H7 (cell line): ENCODE measurements at regions not wholly inside any gene's neighbourhood (a gene's known extent, or its start where the extent isn't known, plus 50 kb on each side); places are given as distances from the start of the nearest gene placed in this dataset.

ENCODE experiments used
- DNase-seq: peaks from one replicate; pipeline ENCODE4 v3.0.0; 2012
- H3K27me3 ChIP-seq: 2 replicates; pipeline ENCODE4 v1.6.0; 2011; ENCODE audit warnings: mild to moderate bottlenecking, low read length; ENCODE audit not compliant: control insufficient read depth, insufficient read depth
- H3K36me3 ChIP-seq: replicated peaks from 2 replicates; pipeline ENCODE4 v1.5.1; 2011; ENCODE audit warnings: low read length; ENCODE audit not compliant: control insufficient read depth, insufficient read depth
- H3K4me3 ChIP-seq: 2 replicates; pipeline ENCODE4 v1.5.1; 2011; ENCODE audit warnings: low read depth, mild to moderate bottlenecking, control low read depth, low read length, moderate library complexity; ENCODE audit not compliant: insufficient read depth

DNA sequence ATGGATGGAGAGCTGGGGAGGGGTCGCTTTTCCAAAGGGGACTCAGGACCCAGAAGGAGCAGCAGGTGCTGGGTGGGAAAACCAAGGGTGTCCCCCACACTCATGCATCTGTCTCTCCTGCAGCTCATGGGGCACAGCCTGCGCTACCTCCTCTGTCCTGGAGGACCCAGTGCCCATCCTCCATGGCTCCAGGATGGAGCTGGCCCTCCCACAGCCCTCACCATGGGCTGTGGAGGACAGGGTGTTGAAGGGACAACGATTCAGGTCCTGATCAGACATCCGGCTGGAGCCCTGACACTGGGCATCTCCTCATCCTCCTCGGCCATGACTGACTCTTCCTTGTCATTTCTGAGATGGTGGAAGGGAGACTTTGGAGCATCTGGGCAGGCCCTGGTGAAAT lies 97.9 kb upstream of the SULF2 start:
- Histone ChIP-seq H3K4me3 (no peak overlapping the region), H3K27me3 (no peaks in the 10 kb centered on the region), H3K36me3 (no peaks in the 10 kb centered on the region)
- no peak for DNase-seq

DNA sequence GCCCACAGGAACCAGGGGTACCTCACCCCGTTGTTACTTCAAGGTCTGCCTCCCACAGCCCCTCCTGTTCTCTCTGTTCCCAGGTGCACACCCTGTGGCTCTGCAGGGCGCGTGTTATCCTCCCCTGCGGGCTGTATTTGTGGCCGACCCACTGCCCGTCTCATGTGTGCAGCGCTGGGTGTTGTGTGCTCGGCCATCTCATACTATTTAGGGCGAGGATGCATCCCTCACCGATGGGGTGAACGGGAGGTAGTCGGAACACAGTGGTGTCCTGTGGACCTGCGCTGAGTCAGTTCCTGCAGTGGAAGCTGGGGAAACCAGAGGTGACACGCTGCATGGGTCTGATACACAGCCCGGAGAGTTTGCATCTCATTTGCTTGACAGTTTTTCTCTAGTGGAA lies 94.5 kb upstream of the SULF2 start:
- H3K4me3 ChIP-seq = no peak overlapping the region
- H3K36me3 ChIP-seq = no peaks in the 10 kb centered on the region
- no peak for DNase-seq
- H3K27me3 ChIP-seq = no peaks in the 10 kb centered on the region

DNA sequence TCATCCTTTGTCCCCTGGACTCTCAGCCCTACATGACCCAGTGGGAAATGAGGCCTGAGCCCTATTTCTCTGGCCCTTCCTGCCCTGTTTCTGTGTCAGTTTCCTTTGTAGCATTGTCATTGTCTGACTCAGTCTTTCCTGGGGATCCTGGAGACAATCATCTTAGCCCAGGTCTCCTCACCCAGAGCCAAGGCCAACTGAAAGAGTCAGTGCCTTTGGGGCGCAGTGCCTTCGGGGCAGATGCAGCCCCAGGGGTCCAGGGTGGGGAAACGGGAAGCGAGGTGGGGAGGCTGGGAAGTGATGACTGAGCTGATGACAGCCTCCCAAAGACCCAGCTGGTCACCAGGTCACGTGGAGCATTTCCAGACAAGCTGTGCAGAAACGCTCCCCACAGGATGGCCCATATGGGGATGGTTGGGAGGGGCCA lies 93.3 kb upstream of the SULF2 start:
- DNase-seq = no peak
- Histone ChIP-seq H3K36me3 (no peaks in the 10 kb centered on the region), H3K27me3 (no peaks in the 10 kb centered on the region), H3K4me3 (no peak overlapping the region)

DNA sequence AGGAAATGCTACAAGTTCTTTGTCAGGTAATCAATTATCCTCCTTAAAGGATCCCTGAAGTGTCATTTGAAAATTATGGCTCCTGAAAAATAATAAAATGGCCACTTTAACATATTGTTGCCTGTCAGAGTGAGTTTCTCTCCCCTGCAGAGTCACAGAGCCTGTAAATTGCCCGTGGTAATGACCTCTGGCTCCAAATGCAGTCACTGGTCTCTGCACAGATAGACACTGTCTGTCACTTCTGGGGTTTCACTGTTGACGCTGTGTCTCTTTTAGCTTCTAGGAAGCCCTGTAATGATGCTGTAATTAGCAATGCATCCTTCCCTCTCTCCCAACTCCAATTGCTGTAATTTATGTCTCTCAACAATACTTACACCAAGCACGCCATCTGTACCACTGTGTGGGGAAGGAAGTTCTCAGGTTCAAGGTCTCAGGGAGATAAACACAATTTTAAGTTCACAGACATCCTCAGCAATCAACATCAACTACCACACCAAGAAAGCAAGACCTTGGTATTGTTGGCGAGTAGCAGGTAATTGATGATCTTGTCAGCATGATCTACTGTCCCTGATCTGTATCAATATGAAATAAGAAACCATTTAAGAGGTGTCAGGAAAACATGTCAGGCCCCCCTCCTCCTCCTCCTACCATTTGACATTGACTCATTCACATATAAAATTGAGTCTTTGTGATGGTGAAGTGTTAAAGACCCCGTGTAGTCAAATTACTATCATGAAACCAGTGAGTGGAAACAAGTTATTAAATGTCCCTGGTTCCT lies 91.2 kb upstream of the SULF2 start:
- no peak overlapping the region for H3K4me3 ChIP-seq
- no peaks in the 10 kb centered on the region for H3K27me3 ChIP-seq
- no peak for DNase-seq
- no peaks in the 10 kb centered on the region for H3K36me3 ChIP-seq

DNA sequence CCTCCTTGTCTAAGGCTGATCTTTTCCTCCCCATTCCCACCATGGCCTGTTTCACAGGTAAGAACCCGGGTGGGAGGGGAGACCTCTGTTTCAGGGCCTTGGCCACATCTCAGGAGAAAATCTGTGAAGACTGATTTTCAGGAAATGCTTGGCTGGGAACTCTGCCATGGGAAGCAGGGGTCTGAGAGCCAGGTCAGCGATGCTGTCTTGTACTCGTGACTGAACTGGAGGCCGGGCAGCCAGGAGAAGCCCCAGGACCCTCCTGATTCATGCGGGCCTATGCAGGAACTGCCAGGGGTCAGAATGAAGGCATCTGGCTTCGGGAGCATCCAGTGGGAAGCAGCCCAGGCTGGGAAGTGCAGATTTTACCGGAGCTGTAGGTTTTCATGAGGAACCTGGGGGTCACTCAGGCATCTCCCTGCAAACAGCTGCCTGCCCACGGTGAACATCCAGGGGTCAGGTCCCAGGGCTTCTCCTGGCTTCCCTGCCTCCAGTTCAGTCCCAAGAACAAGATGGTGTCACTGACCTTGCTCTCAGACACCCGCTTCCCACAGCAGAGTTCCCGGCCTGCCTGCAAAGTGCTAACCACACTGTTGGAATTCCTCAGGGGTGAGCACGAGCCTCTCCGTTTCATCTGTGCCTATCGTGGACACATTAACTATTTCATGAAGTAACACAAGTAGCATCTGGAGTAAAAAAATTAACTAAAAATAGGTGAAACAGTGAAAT lies 90.2 kb upstream of the SULF2 start:
- Histone ChIP-seq H3K27me3 (no peaks in the 10 kb centered on the region), H3K36me3 (no peaks in the 10 kb centered on the region), H3K4me3 (no peak overlapping the region)
- DNase-seq = no peak

DNA sequence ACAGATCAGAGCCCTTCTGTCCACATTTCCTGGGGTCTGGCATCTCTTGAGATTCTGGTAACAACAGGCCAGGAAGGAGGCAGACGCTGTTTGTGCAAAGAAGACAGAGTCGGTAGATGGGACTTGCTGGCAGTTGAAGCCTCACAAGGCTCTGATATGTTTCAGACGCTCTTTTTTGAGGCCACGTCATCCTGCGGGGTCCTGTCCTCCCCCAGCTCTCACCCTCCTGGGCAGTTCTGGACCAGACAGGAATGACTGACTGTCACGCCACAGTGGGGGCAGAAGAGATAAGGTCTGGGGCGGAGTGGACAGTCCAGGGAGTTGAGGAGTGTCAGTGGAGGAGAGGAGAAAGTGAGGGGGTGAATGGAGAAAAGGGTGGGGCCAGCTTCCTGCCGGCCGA lies 87.1 kb upstream of the SULF2 start:
- no peak for DNase-seq
- Histone ChIP-seq H3K27me3 (no peaks in the 10 kb centered on the region), H3K4me3 (no peak overlapping the region), H3K36me3 (no peaks in the 10 kb centered on the region)

DNA sequence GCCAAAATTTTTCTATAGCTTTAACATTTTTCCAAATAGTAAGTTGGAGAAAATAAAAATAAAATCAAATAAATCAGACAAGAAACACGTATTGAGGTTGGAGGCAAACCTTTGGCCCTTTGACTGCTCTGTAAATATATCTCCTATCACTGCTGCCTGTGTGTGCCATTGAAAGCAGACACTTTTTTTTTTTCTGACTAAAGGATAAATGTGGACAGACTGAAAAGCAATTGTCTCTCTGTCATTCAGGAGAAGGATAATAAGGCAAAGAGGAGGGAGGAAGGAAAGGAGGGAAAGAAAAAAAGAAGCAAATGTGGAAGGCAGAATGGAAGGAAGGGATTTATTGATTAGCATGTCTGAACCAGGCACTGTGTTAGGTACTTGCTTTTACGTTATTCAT lies 85.2 kb upstream of the SULF2 start:
- H3K4me3 ChIP-seq = no peak overlapping the region
- no peaks in the 10 kb centered on the region for H3K36me3 ChIP-seq
- no peaks in the 10 kb centered on the region; the same call in 1 of the 2 replicates for H3K27me3 ChIP-seq
- no peak for DNase-seq

DNA sequence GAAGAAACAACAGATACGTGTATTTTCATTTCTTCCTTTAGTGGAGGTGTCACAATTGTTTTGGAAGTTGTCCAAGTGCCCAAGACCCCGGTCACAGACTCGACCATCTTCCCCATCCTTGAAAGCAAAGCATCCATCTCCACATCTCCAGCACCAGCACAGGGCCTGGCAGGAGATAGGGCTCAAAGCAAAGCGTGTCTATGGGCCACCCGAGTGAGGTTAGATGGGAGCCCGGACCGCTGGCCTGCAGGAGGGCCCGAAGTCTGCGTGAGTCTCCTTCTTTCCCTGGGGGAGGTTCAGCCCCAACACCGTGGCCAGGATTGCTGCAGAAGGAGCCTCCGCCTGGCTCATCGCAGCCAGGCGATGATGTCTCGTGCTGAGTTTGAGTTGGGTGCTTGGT lies 83.5 kb upstream of the SULF2 start:
- H3K36me3 ChIP-seq = no peaks in the 10 kb centered on the region
- H3K4me3 ChIP-seq = no peak overlapping the region
- DNase-seq = no peak
- no peaks in the 10 kb centered on the region; the same call in 1 of the 2 replicates for H3K27me3 ChIP-seq

DNA sequence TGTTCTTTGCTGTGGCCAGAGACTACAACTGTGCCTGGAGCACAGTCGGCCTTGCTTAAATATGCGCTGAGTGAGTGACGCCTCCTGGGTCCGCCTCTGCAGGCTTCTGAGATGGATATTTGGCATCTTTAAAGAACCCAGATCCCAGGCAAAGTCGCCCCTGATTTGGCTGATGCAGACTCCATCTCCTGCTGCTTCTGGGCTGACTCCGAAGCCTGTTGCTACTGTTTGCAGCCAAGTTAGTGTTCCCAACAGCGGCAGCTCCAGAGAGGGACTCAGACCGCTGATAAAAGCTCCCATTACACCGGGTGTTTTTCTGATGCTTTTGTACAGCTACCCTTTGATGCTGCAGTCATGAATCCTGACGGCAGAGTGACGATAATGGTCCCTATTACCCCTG lies 83.0 kb upstream of the SULF2 start:
- no peak for DNase-seq
- no peaks in the 10 kb centered on the region for H3K36me3 ChIP-seq

DNA sequence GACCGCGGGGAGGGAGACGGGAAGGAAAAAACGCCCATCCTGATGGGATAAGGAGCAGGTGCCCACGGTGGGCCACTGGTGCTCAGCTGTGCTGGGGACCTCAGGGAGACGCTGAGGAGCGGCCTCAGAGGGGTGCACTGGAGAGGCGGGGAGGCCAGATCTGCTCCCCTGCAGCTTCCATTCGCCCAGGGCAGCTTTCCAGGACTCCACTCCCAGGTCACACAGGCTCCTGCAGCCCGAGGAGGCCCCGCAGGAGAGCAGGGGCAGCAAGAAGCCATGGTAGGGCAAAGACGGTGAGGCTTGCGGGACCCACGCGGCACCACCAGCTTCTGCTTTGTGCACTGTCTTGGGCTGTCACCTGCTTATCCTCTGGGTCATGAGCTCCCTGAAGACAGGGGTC lies 82.5 kb upstream of the SULF2 start:
- Histone ChIP-seq H3K27me3 (no peaks in the 10 kb centered on the region; the same call in 1 of the 2 replicates), H3K4me3 (no peak overlapping the region), H3K36me3 (no peaks in the 10 kb centered on the region)
- DNase-seq = no peak

More for the DNA sequence above, 83.0 kb upstream of the SULF2 start:
- Histone ChIP-seq H3K4me3 (no peak overlapping the region), H3K27me3 (no peaks in the 10 kb centered on the region; the same call in 1 of the 2 replicates)

DNA sequence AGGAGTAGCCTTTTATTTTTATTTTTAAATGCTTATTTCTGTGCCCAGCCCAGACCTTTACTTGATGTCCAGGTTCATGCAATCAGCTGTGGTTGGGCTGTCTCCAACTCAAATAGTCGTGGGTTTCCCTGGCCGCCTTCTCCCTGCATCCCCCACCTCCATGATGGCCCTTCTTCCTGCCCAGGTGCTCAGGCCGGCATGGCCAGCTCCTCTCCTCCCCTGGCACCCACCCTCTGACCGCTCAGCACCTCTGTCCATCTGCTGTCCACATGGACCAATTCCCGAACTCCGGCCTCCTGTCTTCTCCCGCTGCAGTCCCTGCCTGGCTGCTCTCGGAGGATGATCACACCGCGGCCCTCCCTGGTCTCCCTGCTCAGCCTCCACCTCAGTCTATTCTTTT lies 81.2 kb upstream of the SULF2 start:
- Histone ChIP-seq H3K36me3 (no peaks in the 10 kb centered on the region), H3K4me3 (no peak overlapping the region), H3K27me3 (no peaks in the 10 kb centered on the region; the same call in 1 of the 2 replicates)
- no peak for DNase-seq

DNA sequence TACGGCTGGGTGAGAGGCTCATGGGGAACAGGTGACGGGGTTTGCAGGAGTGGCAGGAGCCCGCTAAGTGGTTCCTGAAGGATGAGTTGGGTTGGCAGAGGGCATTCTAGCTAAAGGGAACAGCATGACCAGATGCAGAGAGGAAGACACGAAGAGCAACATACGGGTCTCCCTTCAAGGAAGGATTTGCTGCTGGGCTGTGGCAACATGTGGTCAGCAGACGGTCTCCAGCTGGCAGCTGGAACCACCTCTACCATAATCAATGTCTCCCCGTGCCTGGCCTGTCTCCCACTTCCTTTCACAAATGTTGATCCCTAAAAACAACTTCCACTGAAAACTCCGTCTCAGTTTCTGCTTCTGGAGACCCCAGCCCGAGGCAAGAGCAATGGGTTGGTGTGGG lies 80.6 kb upstream of the SULF2 start:
- H3K36me3 ChIP-seq = no peaks in the 10 kb centered on the region
- no peak overlapping the region for H3K4me3 ChIP-seq
- no peak for DNase-seq
- no peaks in the 10 kb centered on the region; the same call in 1 of the 2 replicates for H3K27me3 ChIP-seq

DNA sequence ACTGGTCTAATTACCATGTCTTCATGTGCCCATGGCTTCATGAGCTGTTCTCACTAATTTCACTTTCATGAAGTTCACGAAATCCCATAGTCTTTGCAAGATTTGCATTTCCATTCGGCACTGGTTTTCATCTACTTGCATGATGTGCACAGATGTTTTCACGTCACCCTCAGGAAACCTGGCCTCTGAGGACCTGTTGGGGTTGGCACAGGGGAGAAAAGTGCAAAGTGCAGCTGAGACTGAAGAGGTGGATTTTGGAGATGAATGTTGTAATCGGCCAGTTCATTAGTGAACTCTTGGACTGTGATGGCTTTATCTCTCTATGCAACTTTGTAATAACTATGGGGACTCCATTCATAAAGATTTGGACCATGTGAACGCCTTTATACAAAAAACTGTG lies 80.2 kb upstream of the SULF2 start:
- DNase-seq = no peak
- Histone ChIP-seq H3K4me3 (no peak overlapping the region), H3K36me3 (no peaks in the 10 kb centered on the region), H3K27me3 (no peaks in the 10 kb centered on the region; the same call in 1 of the 2 replicates)

DNA sequence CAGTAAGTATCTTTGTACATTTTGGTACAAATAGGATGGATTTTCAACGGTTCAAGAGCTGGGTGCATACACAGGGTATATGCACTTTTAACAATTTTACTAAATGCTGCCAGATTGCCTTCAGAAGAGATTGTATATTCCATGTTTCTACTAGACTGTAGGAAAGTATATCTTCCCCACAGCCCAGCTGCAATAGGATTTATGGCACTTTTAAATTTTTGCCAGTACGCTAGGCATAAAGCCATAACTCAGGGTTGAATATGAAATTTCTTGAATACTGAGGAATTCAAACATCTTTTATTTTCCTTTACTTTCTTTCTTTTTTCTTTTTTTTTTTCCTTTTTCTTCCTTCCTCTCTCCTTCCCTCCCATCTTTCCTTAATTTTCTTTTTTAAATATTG lies 78.7 kb upstream of the SULF2 start:
- Histone ChIP-seq H3K27me3 (no peaks in the 10 kb centered on the region; the same call in 1 of the 2 replicates), H3K4me3 (no peak overlapping the region), H3K36me3 (no peaks in the 10 kb centered on the region)
- DNase-seq = no peak

DNA sequence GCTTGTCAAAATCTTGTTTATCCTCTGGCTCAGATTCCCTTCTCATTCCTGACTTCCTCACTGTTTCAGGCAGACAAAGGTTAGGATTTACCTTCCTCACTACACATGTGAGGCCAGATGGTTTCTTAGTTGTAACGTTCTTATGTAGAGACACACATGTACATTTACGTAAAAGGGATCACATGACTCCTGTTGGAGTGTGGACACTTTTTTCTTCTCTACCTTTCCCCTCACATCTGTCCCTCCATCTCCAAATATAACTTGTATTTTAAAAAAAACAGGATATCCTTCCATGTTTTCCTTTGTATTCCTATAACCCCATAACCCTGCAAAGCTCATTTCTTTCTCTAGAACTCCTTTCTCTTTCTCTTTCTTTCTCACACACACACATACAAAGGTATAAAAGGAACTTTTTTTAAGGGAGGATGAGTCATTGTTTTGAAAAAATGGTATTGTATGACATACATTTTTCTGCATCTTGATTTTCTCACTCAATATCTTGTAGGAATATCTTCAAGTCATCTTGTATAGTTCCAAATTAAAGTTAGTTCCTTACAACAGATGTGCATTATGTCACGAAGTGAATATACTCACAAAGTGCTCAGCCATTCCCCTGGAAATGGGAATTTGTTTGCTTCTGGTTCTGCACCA lies 78.2 kb upstream of the SULF2 start:
- Histone ChIP-seq H3K4me3 (no peak overlapping the region), H3K36me3 (no peaks in the 10 kb centered on the region), H3K27me3 (no peaks in the 10 kb centered on the region; the same call in 1 of the 2 replicates)
- no peak for DNase-seq
